Osteocyte (in vitro differentiated cells): ENCODE measurements at regions not wholly inside any gene's neighbourhood (a gene's known extent, or its start where the extent isn't known, plus 50 kb on each side); places are given as distances from the start of the nearest gene placed in this dataset.

ENCODE experiments used
- DNase-seq: peaks from one replicate; pipeline ENCODE4 v3.0.0; 2021; ENCODE audit warnings: mixed read lengths; ENCODE audit not compliant: unreplicated experiment; ENCODE audit errors: extremely low spot score
- H3K27ac Mint-ChIP-seq: one replicate; pipeline ENCODE4 v1.8.0; 2021; ENCODE audit warnings: mild to moderate bottlenecking, mixed read lengths; ENCODE audit not compliant: unreplicated experiment
- H3K27me3 Mint-ChIP-seq: one replicate; pipeline ENCODE4 v1.8.0; 2021; ENCODE audit warnings: mixed read lengths; ENCODE audit not compliant: unreplicated experiment
- H3K36me3 Mint-ChIP-seq: one replicate; pipeline ENCODE4 v1.8.0; 2021; ENCODE audit warnings: mixed read lengths; ENCODE audit not compliant: unreplicated experiment
- H3K4me1 Mint-ChIP-seq: one replicate; pipeline ENCODE4 v1.8.0; 2021; ENCODE audit warnings: mixed read lengths; ENCODE audit not compliant: unreplicated experiment
- H3K4me3 Mint-ChIP-seq: one replicate; pipeline ENCODE4 v1.8.0; 2021; ENCODE audit warnings: mild to moderate bottlenecking, moderate library complexity, mixed read lengths; ENCODE audit not compliant: unreplicated experiment
- H3K9me3 Mint-ChIP-seq: one replicate; pipeline ENCODE4 v1.8.0; 2021; ENCODE audit warnings: mixed read lengths; ENCODE audit not compliant: unreplicated experiment
- CTCF ChIP-seq: fragments of 200-600 bp; sonication (generic); IDR thresholded peaks from 2 replicates; pipeline ENCODE4 v1.5.0; 2021; ENCODE audit warnings: antibody characterized with exemption, mild to moderate bottlenecking, moderate library complexity

- Mint-ChIP-seq H3K27ac (no peak overlapping the region), H3K27me3 (no peaks in the 10 kb centered on the region), H3K36me3 (no peaks in the 10 kb centered on the region), H3K9me3 (peaks cover 23% of the 10 kb centered on the region), H3K4me1 (no peaks in the 10 kb centered on the region), H3K4me3 (no peak overlapping the region)
- no peak for TF ChIP-seq CTCF
- DNase-seq, result no peak
These were observed 204.2 kb downstream of the FGF9 start for GRCh38 chr13:21875116-21875515.

GRCh38 chr13:21879263-21879914, 208.5 kb downstream of the FGF9 start:
- DNase-seq, result no peak
- Mint-ChIP-seq H3K27ac (no peak overlapping the region), H3K4me3 (no peak overlapping the region), H3K27me3 (no peaks in the 10 kb centered on the region), H3K36me3 (no peaks in the 10 kb centered on the region), H3K4me1 (no peaks in the 10 kb centered on the region), H3K9me3 (peaks cover 32% of the 10 kb centered on the region)
- no peak for TF ChIP-seq CTCF

- no peak for TF ChIP-seq CTCF
- Mint-ChIP-seq H3K9me3 (peaks cover 43% of the 10 kb centered on the region), H3K36me3 (no peaks in the 10 kb centered on the region), H3K4me1 (no peaks in the 10 kb centered on the region), H3K27me3 (no peaks in the 10 kb centered on the region), H3K4me3 (no peak overlapping the region), H3K27ac (no peak overlapping the region)
- DNase-seq, result no peak
These were observed 211.9 kb downstream of the FGF9 start for GRCh38 chr13:21882766-21883165.

GRCh38 chr13:21883713-21884112, 212.8 kb downstream of the FGF9 start:
- no peaks in the 10 kb centered on the region for H3K4me1 Mint-ChIP-seq
- H3K9me3 Mint-ChIP-seq, result peaks cover 40% of the 10 kb centered on the region
- DNase-seq, result no peak
- no peaks in the 10 kb centered on the region for H3K36me3 Mint-ChIP-seq
- no peak overlapping the region for H3K4me3 Mint-ChIP-seq
- H3K27me3 Mint-ChIP-seq, result no peaks in the 10 kb centered on the region
- TF ChIP-seq CTCF, result no peak
- H3K27ac Mint-ChIP-seq, result no peak overlapping the region

- Mint-ChIP-seq H3K27ac (no peak overlapping the region), H3K4me1 (no peaks in the 10 kb centered on the region), H3K36me3 (no peaks in the 10 kb centered on the region), H3K4me3 (no peak overlapping the region), H3K9me3 (peaks cover 43% of the 10 kb centered on the region), H3K27me3 (no peaks in the 10 kb centered on the region)
- TF ChIP-seq CTCF, result no peak
- DNase-seq, result peak; percentile 44
These were observed 213.5 kb downstream of the FGF9 start for GRCh38 chr13:21884299-21884909.
